CD4-positive, alpha-beta memory T cell (primary cell): ENCODE measurements at regions not wholly inside any gene's neighbourhood (a gene's known extent, or its start where the extent isn't known, plus 50 kb on each side); places are given as distances from the start of the nearest gene placed in this dataset.

ENCODE experiments used
- CTCF ChIA-PET: fragments of 350-600 bp; sonication (Branson Sonifier 250); formaldehyde crosslinking; loops from one replicate; lab custom pipeline; 2021; ENCODE audit warnings: inconsistent platforms; ENCODE audit not compliant: partially characterized antibody; lab: Charles Lee
- POLR2A ChIA-PET: fragments of 350-600 bp; sonication (Branson Sonifier 250); formaldehyde crosslinking; loops from one replicate; lab custom pipeline; 2021; ENCODE audit not compliant: partially characterized antibody; lab: Charles Lee
- DNase-seq, 5 donors: peaks; one replicate each; pipeline versions ENCODE4 v3.0.0 to v3.0.0-alpha.2; 2020 to 2022; ENCODE audit warnings: mixed read lengths in 1 of 5
- H3K27ac ChIP-seq: one replicate; pipeline ENCODE4 v1.7.0; 2013; ENCODE audit warnings: low read depth, low read length
- H3K27me3 ChIP-seq: 2 replicates; pipeline ENCODE4 v1.7.0; 2013; ENCODE audit warnings: mild to moderate bottlenecking, low read length, moderate library complexity; ENCODE audit not compliant: insufficient read depth
- H3K36me3 ChIP-seq: 2 replicates; pipeline ENCODE4 v1.7.0; 2013; ENCODE audit warnings: mild to moderate bottlenecking, low read length, moderate library complexity; ENCODE audit not compliant: insufficient read depth
- H3K4me1 ChIP-seq: 2 replicates; pipeline ENCODE4 v1.7.0; 2013; ENCODE audit warnings: mild to moderate bottlenecking, low read length, moderate library complexity; ENCODE audit not compliant: insufficient read depth
- H3K4me3 ChIP-seq, 2 donors: one replicate each; pipeline ENCODE4 v1.7.0; 2013; ENCODE audit warnings: low read length in 2 of 2, mild to moderate bottlenecking in 1 of 2
- H3K9me3 ChIP-seq, 2 donors: one replicate each; pipeline ENCODE4 v1.7.0; 2013; ENCODE audit warnings: low read length in 2 of 2, control low read depth in 1 of 2; ENCODE audit not compliant: control insufficient read depth in 1 of 2
- H3K27ac Mint-ChIP-seq, 7 donors: one replicate each; pipeline ENCODE4 v1.8.0; 2020 to 2021; ENCODE audit warnings: mixed read lengths in 7 of 7, mild to moderate bottlenecking in 6 of 7, inconsistent platforms in 3 of 7, moderate library complexity in 3 of 7
- H3K27me3 Mint-ChIP-seq, 2 donors: one replicate each; pipeline ENCODE4 v1.8.0; 2020 to 2021; ENCODE audit warnings: mixed read lengths in 2 of 2
- H3K36me3 Mint-ChIP-seq, 2 donors: one replicate each; pipeline ENCODE4 v1.8.0; 2020 to 2021; ENCODE audit warnings: mixed read lengths in 2 of 2, inconsistent platforms in 1 of 2, mild to moderate bottlenecking in 1 of 2
- H3K4me1 Mint-ChIP-seq, 4 donors: one replicate each; pipeline ENCODE4 v1.8.0; 2020 to 2021; ENCODE audit warnings: mixed read lengths in 4 of 4, mild to moderate bottlenecking in 1 of 4
- H3K4me3 Mint-ChIP-seq, 8 donors: one replicate each; pipeline ENCODE4 v1.8.0; 2020 to 2021; ENCODE audit warnings: mixed read lengths in 8 of 8, mild to moderate bottlenecking in 7 of 8, moderate library complexity in 6 of 8, inconsistent platforms in 3 of 8
- H3K9me3 Mint-ChIP-seq, 8 donors: one replicate each; pipeline ENCODE4 v1.8.0; 2020 to 2021; ENCODE audit warnings: mixed read lengths in 8 of 8, mild to moderate bottlenecking in 5 of 8, inconsistent platforms in 3 of 8, moderate library complexity in 1 of 8
- intact Hi-C: fragments of 100-400 bp; cut with micrococcal nuclease; formaldehyde crosslinking; loops from one replicate; pipeline ENCODE4 v1.15.1; 2023

- no peak overlapping the region for H3K27ac ChIP-seq
- Mint-ChIP-seq H3K4me3 (no peak overlapping the region), H3K36me3 (no peaks in the 10 kb centered on the region), H3K27ac (no peak overlapping the region), H3K27me3 (peaks cover 0 to 4% of the 10 kb centered on the region in 2 donors), H3K9me3 (peaks cover 0 to 3% (median 0%) of the 10 kb centered on the region in 8 donors), H3K4me1 (no peaks in the 10 kb centered on the region)
- H3K9me3 ChIP-seq: no peaks in the 10 kb centered on the region
- no peaks in the 10 kb centered on the region for H3K36me3 ChIP-seq
- intact Hi-C loops: no loop called here
- DNase-seq: no peak
- ChIA-PET CTCF (no interaction called here), POLR2A (no interaction called here)
- no peaks in the 10 kb centered on the region for H3K27me3 ChIP-seq
- H3K4me3 ChIP-seq: no peak overlapping the region
- H3K4me1 ChIP-seq: no peaks in the 10 kb centered on the region
Measured at GRCh38 chr3:144521131-144521530, 549.5 kb downstream of the DIPK2A start.

- no peak overlapping the region for H3K4me3 ChIP-seq
- no peaks in the 10 kb centered on the region for H3K36me3 ChIP-seq
- H3K27me3 Mint-ChIP-seq: peaks cover 0 to 4% of the 10 kb centered on the region in 2 donors
- no peak overlapping the region for H3K27ac Mint-ChIP-seq
- POLR2A ChIA-PET: no interaction called here
- no peaks in the 10 kb centered on the region for H3K4me1 ChIP-seq
- no peak overlapping the region for H3K4me3 Mint-ChIP-seq
- H3K9me3 Mint-ChIP-seq: peaks cover 0 to 3% (median 0%) of the 10 kb centered on the region in 8 donors
- intact Hi-C loops: no loop called here
- H3K27ac ChIP-seq: no peak overlapping the region
- no peaks in the 10 kb centered on the region for H3K9me3 ChIP-seq
- H3K36me3 Mint-ChIP-seq: no peaks in the 10 kb centered on the region
- CTCF ChIA-PET: no interaction called here
- H3K27me3 ChIP-seq: no peaks in the 10 kb centered on the region
- DNase-seq: no peak
- H3K4me1 Mint-ChIP-seq: no peaks in the 10 kb centered on the region
Measured at GRCh38 chr3:144522456-144522855, 550.8 kb downstream of the DIPK2A start.

- CTCF ChIA-PET: no interaction called here
- Histone ChIP-seq H3K36me3 (no peaks in the 10 kb centered on the region), H3K27me3 (no peaks in the 10 kb centered on the region), H3K27ac (no peak overlapping the region), H3K4me1 (no peaks in the 10 kb centered on the region), H3K9me3 (no peaks in the 10 kb centered on the region), H3K4me3 (no peak overlapping the region)
- H3K9me3 Mint-ChIP-seq: peaks cover 0 to 3% (median 0%) of the 10 kb centered on the region in 8 donors
- H3K4me3 Mint-ChIP-seq: no peak overlapping the region
- DNase-seq: no peak
- POLR2A ChIA-PET: no interaction called here
- H3K36me3 Mint-ChIP-seq: no peaks in the 10 kb centered on the region
- intact Hi-C loops: no loop called here
- H3K27ac Mint-ChIP-seq: no peak overlapping the region
- no peaks in the 10 kb centered on the region for H3K4me1 Mint-ChIP-seq
- no peaks in the 10 kb centered on the region for H3K27me3 Mint-ChIP-seq
Measured at GRCh38 chr3:144523396-144523795, 551.8 kb downstream of the DIPK2A start.

- no peak for DNase-seq
- no peaks in the 10 kb centered on the region for H3K9me3 ChIP-seq
- ChIA-PET POLR2A (no interaction called here), CTCF (no interaction called here)
- Mint-ChIP-seq H3K27me3 (no peaks in the 10 kb centered on the region), H3K4me3 (no peak overlapping the region), H3K36me3 (no peaks in the 10 kb centered on the region), H3K27ac (no peak overlapping the region), H3K9me3 (peaks cover 0 to 3% (median 0%) of the 10 kb centered on the region in 8 donors), H3K4me1 (no peaks in the 10 kb centered on the region)
- H3K27me3 ChIP-seq: no peaks in the 10 kb centered on the region
- H3K4me1 ChIP-seq: no peaks in the 10 kb centered on the region
- H3K27ac ChIP-seq: no peak overlapping the region
- H3K36me3 ChIP-seq: no peaks in the 10 kb centered on the region
- H3K4me3 ChIP-seq: no peak overlapping the region
- intact Hi-C loops: no loop called here
Measured at GRCh38 chr3:144524531-144524930, 552.9 kb downstream of the DIPK2A start.

- Mint-ChIP-seq H3K27ac (no peak overlapping the region), H3K4me1 (no peaks in the 10 kb centered on the region), H3K9me3 (peaks cover 0 to 3% (median 0%) of the 10 kb centered on the region in 8 donors), H3K4me3 (no peak overlapping the region), H3K36me3 (no peaks in the 10 kb centered on the region), H3K27me3 (no peaks in the 10 kb centered on the region)
- intact Hi-C loops: no loop called here
- Histone ChIP-seq H3K36me3 (no peaks in the 10 kb centered on the region), H3K27me3 (no peaks in the 10 kb centered on the region), H3K27ac (no peak overlapping the region), H3K9me3 (no peaks in the 10 kb centered on the region), H3K4me3 (no peak overlapping the region), H3K4me1 (no peaks in the 10 kb centered on the region)
- ChIA-PET CTCF (no interaction called here), POLR2A (no interaction called here)
- DNase-seq: no peak
Measured at GRCh38 chr3:144529566-144529965, 557.9 kb downstream of the DIPK2A start.

GRCh38 chr3:144544871-144545270 lies 573.2 kb downstream of the DIPK2A start:
- no peak overlapping the region for H3K4me3 Mint-ChIP-seq
- intact Hi-C loops: no loop called here
- Histone ChIP-seq H3K4me3 (no peak overlapping the region), H3K27me3 (no peaks in the 10 kb centered on the region), H3K4me1 (no peaks in the 10 kb centered on the region), H3K27ac (no peak overlapping the region), H3K36me3 (no peaks in the 10 kb centered on the region), H3K9me3 (no peaks in the 10 kb centered on the region)
- H3K27me3 Mint-ChIP-seq: no peaks in the 10 kb centered on the region
- no peak for DNase-seq
- POLR2A ChIA-PET: no interaction called here
- no peaks in the 10 kb centered on the region for H3K36me3 Mint-ChIP-seq
- H3K4me1 Mint-ChIP-seq: no peaks in the 10 kb centered on the region
- no peak overlapping the region for H3K27ac Mint-ChIP-seq
- CTCF ChIA-PET: no interaction called here
- peaks cover 0 to 2% (median 0%) of the 10 kb centered on the region in 8 donors for H3K9me3 Mint-ChIP-seq

GRCh38 chr3:144546539-144546938 lies 574.9 kb downstream of the DIPK2A start:
- Histone ChIP-seq H3K36me3 (no peaks in the 10 kb centered on the region), H3K27ac (no peak overlapping the region), H3K4me3 (no peak overlapping the region), H3K4me1 (no peaks in the 10 kb centered on the region), H3K9me3 (no peaks in the 10 kb centered on the region), H3K27me3 (no peaks in the 10 kb centered on the region)
- Mint-ChIP-seq H3K27ac (no peak overlapping the region), H3K36me3 (no peaks in the 10 kb centered on the region), H3K9me3 (no peaks in the 10 kb centered on the region), H3K4me1 (no peaks in the 10 kb centered on the region), H3K27me3 (no peaks in the 10 kb centered on the region), H3K4me3 (no peak overlapping the region)
- ChIA-PET POLR2A (no interaction called here), CTCF (no interaction called here)
- no peak for DNase-seq
- intact Hi-C loops: no loop called here

- no peaks in the 10 kb centered on the region for H3K27me3 Mint-ChIP-seq
- H3K27ac Mint-ChIP-seq: no peak overlapping the region
- H3K9me3 Mint-ChIP-seq: no peaks in the 10 kb centered on the region
- no peaks in the 10 kb centered on the region for H3K4me1 ChIP-seq
- no peak overlapping the region for H3K4me3 Mint-ChIP-seq
- CTCF ChIA-PET: no interaction called here
- no peaks in the 10 kb centered on the region for H3K4me1 Mint-ChIP-seq
- H3K27me3 ChIP-seq: no peaks in the 10 kb centered on the region
- no peak overlapping the region for H3K27ac ChIP-seq
- POLR2A ChIA-PET: no interaction called here
- H3K36me3 Mint-ChIP-seq: no peaks in the 10 kb centered on the region
- DNase-seq: no peak
- no peaks in the 10 kb centered on the region for H3K9me3 ChIP-seq
- no peak overlapping the region for H3K4me3 ChIP-seq
- H3K36me3 ChIP-seq: no peaks in the 10 kb centered on the region
- intact Hi-C loops: no loop called here
Measured at GRCh38 chr3:144548346-144548745, 576.7 kb downstream of the DIPK2A start.
